ENCODE measurements at regions not wholly inside any gene's neighbourhood (a gene's known extent, or its start where the extent isn't known, plus 50 kb on each side); places are given as distances from the start of the nearest gene placed in this dataset.

- TF ChIP-seq, protein P1, sequence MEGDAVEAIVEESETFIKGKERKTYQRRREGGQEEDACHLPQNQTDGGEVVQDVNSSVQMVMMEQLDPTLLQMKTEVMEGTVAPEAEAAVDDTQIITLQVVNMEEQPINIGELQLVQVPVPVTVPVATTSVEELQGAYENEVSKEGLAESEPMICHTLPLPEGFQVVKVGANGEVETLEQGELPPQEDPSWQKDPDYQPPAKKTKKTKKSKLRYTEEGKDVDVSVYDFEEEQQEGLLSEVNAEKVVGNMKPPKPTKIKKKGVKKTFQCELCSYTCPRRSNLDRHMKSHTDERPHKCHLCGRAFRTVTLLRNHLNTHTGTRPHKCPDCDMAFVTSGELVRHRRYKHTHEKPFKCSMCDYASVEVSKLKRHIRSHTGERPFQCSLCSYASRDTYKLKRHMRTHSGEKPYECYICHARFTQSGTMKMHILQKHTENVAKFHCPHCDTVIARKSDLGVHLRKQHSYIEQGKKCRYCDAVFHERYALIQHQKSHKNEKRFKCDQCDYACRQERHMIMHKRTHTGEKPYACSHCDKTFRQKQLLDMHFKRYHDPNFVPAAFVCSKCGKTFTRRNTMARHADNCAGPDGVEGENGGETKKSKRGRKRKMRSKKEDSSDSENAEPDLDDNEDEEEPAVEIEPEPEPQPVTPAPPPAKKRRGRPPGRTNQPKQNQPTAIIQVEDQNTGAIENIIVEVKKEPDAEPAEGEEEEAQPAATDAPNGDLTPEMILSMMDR (IDR thresholded peaks at IDR 0.05; ENCODE audit: low read depth, low read length), result no peak
- DNase-seq (ENCODE audit: low read depth, low spot score), result no peak
- in situ Hi-C loops (cut with HindIII; ENCODE audit: low sequenced_read_pairs), result no loop called here
- no peak overlapping the region for H3K4me3 ChIP-seq (ENCODE audit: low read depth, low read length)
Measured at GRCh38 chr11:22430141-22430541, 92.0 kb downstream of the SLC17A6 start.

Measured in astrocyte of the spinal cord (primary cell).